NOMO-1 treated with DMSO at 0.1 percent for 48 hours (cell line): ENCODE measurements at regions not wholly inside any gene's neighbourhood (a gene's known extent, or its start where the extent isn't known, plus 50 kb on each side); places are given as distances from the start of the nearest gene placed in this dataset.
"Not testable (repeated sequence)": the region's sequence is repeated elsewhere in the genome, so short reads cannot be mapped to it uniquely, and the experiment has no call there.

ENCODE experiments used
- DNase-seq: peaks from one replicate; lab custom pipeline; 2025; ENCODE audit not compliant: unreplicated experiment; lab: John Stamatoyannopoulos, UW

- no peak for DNase-seq
Observed at GRCh38 chr15:38726187-38726586, 161.6 kb upstream of the RASGRP1 start.

- no peak for DNase-seq
Observed at GRCh38 chr15:38733331-38733730, 168.7 kb upstream of the RASGRP1 start.

- no peak for DNase-seq
Observed at GRCh38 chr15:38740206-38740605, 175.6 kb upstream of the RASGRP1 start.

DNA sequence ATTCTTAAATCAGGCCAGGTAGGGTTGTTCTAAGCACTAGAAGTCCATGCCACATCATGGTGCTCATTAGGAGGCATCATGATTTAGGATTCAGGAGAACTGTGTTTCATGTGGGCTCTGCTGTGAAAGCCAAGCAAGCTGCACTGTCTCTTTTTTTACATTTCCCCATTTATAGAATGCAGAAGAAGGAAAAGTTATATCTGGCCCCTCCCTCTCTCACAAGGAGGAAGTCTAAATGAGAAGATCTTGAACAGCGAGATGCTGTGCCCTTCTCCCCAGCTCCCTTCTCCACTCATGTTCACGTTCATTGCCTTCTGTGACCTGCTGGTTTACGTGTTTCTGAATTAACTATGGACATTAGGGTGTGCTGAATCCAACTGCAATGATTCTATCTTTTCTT, 178.5 kb upstream of the RASGRP1 start:
- DNase-seq = peak; percentile 39

GRCh38 chr15:38745126-38745525, 180.5 kb upstream of the RASGRP1 start:
- DNase-seq = no peak

- no peak for DNase-seq
Observed at GRCh38 chr15:38745626-38746025, 181.0 kb upstream of the RASGRP1 start.

DNA sequence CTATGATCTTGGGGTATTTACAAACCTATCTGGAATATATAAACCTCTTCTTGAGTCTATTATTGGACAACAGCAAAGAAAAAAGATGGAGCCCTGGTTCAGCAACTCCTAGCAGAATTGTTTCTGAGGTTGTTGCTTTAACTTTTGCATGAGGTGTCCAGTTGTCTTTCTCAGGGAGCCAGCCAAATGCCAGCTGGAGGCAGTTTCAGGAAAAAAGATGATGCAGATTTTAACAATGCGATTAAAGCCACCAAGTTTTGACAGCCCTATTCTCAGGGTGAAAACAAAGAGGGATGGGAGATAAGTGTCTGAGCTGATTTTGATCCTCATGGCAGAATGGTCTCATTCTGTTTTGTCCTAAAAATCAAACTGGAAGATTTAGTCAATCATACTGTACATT, 181.6 kb upstream of the RASGRP1 start:
- DNase-seq = no peak

DNA sequence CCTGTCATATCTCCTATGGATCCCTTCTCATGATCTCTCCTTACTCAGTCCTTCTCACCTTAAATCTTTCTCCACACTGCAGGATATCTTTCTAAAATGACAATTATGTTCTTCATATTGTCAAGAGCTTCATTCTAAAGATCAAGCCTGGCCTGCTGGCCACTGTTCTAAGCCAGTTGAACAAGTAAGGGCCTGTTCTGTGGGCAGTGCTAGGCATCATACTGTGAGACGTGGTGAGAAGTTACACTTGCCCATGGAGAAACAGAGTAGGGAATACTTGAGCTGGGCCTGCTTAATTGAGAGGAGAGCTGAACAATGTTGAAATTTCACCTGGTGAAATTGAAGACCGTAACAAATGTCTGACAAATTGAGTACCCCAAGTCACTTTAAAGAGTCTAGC, 184.1 kb upstream of the RASGRP1 start:
- no peak for DNase-seq

DNA sequence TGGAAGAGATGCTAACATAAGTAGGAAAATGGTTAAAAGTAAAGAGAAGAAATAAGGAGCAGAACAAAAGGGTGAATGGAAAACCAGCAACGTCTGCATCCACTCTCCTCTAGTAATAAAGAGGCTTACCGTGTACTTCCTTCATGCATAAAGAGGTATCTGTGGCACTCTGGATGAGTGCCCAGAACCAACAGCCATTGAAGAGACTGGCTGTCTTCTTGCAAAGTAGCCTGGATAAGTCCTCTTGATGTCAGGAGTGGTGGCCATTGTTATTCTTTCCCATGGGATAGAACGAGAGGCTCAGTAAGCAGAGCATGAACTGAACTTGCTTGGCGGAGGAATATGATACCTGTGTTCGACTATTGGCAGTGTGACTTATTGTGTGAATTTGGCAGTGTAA, 186.2 kb upstream of the RASGRP1 start:
- no peak for DNase-seq

GRCh38 chr15:38755718-38756117, 191.1 kb upstream of the RASGRP1 start:
- peak; percentile 22 for DNase-seq

DNA sequence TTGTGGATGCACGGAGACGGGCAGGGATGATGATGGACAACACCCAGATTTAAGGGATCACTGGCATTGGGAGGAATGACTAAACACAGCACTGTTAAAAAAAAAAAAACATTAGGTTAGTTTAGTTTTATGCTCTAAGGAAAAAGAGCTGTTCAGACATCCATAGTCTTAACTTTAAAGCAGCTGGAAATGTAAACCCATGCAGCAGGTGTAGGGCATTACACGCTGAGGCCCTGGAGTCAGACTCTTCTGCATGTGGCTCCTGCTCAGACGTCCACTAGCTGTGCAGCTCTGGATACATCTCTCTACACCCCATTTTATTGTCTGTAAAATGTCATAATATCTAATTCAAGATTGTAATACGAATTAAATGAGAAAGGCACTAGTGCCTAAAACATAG, 191.8 kb upstream of the RASGRP1 start:
- DNase-seq = no peak

DNA sequence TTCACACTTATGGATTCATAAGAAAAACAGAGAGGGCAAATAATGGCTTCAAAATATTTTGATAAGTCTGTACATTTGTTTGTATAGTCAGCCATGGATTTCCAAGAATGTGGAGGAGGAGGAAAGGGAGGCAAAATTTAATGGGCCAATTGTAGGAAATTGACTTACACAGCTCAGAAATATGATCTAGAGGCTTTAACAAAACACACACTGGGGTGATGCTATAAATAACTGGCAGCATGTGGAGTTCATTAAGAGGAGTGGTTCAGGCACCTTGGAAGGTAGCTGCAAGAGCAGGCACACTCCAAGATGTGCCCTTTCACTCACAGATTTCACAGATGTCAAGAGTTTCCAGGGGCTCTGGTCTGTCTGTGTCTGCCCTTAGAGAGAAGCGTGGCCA, 193.4 kb upstream of the RASGRP1 start:
- no peak for DNase-seq

GRCh38 chr15:38761681-38762080, 197.1 kb upstream of the RASGRP1 start:
- DNase-seq = no peak

DNA sequence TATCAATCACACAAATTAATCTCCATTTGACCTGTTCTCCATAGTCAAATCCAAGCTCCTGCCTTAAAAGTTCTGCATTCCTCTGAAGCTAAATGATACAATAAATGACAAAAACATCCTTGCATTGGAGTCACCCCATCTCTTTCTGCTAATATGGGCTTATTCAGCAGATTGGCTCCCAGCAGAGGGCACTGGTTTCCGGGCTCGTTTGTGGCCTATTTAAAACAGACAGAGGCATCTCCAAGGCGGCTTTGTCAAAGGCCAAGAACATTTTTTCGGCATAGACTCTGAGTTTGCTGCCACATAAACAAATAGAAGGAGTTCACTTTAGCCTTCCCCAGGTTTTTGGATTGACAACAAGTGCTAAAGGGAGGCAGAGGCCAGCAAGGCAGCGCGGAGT, 204.4 kb upstream of the RASGRP1 start:
- peak; percentile 6 for DNase-seq

- DNase-seq = no peak
Observed at GRCh38 chr15:38769492-38769891, 204.9 kb upstream of the RASGRP1 start.

GRCh38 chr15:38774076-38774475, 209.5 kb upstream of the RASGRP1 start:
- not testable (repeated sequence) for DNase-seq

- no peak for DNase-seq
Observed at GRCh38 chr15:38781196-38781595, 216.6 kb upstream of the RASGRP1 start.

GRCh38 chr15:38782156-38782555, 217.5 kb upstream of the RASGRP1 start:
- no peak for DNase-seq

DNA sequence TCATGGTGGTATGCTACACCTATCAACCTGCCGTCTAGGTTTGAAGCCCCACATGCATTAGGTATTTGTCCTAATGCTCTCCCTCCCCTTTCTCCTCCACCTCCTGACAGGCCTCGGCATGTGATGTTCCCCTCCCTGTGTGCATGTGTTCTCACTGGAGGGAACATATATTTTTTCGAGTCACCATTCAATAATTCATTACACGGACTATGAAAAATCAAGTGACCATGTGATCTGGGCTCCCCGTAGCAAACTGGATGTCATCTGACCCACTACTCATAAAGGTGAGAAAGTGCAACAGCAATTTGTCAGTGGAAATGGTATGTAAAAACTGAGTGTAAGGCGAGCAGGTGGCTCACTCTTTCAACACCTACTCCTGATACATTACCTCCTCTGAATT, 224.3 kb upstream of the RASGRP1 start:
- DNase-seq = no peak

GRCh38 chr15:38789566-38789965, 225.0 kb upstream of the RASGRP1 start:
- no peak for DNase-seq

GRCh38 chr15:38793206-38793810, 228.7 kb upstream of the RASGRP1 start:
- no peak for DNase-seq

DNA sequence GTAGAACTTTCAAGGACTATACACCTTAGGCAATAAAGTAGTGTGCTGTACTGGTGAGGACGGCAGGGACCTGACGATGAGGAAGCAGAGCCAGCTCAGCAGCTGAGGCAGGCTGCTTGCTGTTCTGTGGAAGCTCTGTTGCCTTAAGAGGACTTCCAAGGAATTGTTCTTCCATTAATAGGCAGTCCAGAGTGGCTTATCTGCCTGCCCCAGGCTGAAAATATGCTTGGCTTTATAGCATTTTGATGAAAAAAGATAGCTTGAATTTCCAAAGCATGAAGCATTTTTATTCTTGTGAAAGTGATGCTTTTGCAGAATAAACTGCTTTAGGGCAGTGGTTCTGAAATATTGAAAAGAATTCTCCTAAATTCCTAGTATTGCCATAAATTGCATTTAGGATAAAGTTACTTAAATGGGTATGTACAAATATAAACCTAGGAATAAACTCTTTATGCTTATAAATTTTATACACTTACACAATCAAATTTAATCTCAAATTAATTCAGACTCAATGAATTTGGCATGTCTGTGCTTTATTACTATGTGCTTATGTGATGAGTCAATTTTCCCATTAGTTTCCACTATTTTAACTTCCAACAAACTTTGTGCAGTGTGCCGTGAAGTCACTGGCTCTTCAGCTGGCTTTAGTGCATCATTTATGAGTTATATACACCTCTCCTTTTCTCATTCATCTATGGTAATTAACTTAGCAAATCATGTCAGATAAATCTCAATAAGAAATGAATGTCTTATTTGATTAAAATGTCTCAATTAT, 231.0 kb upstream of the RASGRP1 start:
- no peak for DNase-seq

- no peak for DNase-seq
Observed at GRCh38 chr15:38796589-38796988, 232.0 kb upstream of the RASGRP1 start.
